Transverse colon (tissue), 3 donors: ENCODE measurements at regions not wholly inside any gene's neighbourhood (a gene's known extent, or its start where the extent isn't known, plus 50 kb on each side); places are given as distances from the start of the nearest gene placed in this dataset.

ENCODE experiments used
- EP300 ChIP-seq: sonication (generic); formaldehyde crosslinking; IDR thresholded peaks from one replicate; pipeline ENCODE4 v1.6.1; 2017; ENCODE audit warnings: antibody characterized with exemption, low read depth
- POLR2A ChIP-seq: fragments of 450-650 bp; IDR thresholded peaks from one replicate; pipeline ENCODE4 v1.6.1; 2016; ENCODE audit warnings: antibody characterized with exemption, mild to moderate bottlenecking, moderate library complexity
- TF ChIP-seq, protein P1 (sequence below), 5 experiments: fragments of 200-600 bp in 3 of 5; fragments of 450-650 bp in 2 of 5; sonication (generic) in 3 of 5; IDR thresholded peaks; 1 replicate in 2 of 5; 2 replicates in 3 of 5; pipeline ENCODE4 v1.5.1; 2016 to 2017; ENCODE audit warnings: antibody characterized with exemption in 5 of 5, inconsistent platforms in 3 of 5, mild to moderate bottlenecking in 2 of 5, moderate library complexity in 1 of 5

DNA sequence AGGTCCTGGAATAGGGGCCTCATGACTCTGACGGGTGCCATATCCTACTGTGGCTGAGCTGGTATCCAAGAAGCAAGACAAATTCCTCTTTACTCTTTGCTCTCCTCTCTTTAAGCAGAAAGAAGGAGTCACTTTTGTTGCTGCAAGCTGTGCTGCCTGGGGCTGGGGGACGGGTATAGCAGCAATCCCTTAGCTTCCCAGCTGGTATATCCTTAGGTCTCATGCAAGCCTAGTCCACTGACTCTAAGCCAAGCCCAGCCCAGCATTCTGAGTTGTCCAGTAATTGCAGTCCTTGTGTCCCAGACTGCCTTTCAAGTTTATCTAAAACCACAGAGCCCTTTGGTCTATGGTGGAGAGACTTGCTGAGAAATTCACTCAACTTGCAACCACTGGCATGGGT, 893.0 kb upstream of the PRR20A start:
- TF ChIP-seq, protein P1, sequence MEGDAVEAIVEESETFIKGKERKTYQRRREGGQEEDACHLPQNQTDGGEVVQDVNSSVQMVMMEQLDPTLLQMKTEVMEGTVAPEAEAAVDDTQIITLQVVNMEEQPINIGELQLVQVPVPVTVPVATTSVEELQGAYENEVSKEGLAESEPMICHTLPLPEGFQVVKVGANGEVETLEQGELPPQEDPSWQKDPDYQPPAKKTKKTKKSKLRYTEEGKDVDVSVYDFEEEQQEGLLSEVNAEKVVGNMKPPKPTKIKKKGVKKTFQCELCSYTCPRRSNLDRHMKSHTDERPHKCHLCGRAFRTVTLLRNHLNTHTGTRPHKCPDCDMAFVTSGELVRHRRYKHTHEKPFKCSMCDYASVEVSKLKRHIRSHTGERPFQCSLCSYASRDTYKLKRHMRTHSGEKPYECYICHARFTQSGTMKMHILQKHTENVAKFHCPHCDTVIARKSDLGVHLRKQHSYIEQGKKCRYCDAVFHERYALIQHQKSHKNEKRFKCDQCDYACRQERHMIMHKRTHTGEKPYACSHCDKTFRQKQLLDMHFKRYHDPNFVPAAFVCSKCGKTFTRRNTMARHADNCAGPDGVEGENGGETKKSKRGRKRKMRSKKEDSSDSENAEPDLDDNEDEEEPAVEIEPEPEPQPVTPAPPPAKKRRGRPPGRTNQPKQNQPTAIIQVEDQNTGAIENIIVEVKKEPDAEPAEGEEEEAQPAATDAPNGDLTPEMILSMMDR (IDR thresholded peaks at IDR 0.05) = no peak
- TF ChIP-seq EP300 (no peak), POLR2A (no peak)
